Mesendoderm (in vitro differentiated cells): ENCODE measurements at regions not wholly inside any gene's neighbourhood (a gene's known extent, or its start where the extent isn't known, plus 50 kb on each side); places are given as distances from the start of the nearest gene placed in this dataset.

Experiments used
- DNase-seq: peaks from one replicate; pipeline ENCODE4 v3.0.0; 2013
- H2AK5ac ChIP-seq: 2 replicates; pipeline ENCODE4 v1.6.1; 2013; ENCODE audit warnings: low read length, inconsistent platforms
- H2BK120ac ChIP-seq: 2 replicates; pipeline ENCODE4 v1.6.1; 2013; ENCODE audit warnings: low read depth, mild to moderate bottlenecking, low read length, moderate library complexity, mixed read lengths
- H2BK15ac ChIP-seq: replicated peaks from 2 replicates; pipeline ENCODE4 v1.6.1; 2013; ENCODE audit warnings: low read depth, mild to moderate bottlenecking, moderate library complexity
- H2BK5ac ChIP-seq: 2 replicates; pipeline ENCODE4 v1.6.1; 2013; ENCODE audit warnings: low read length, inconsistent platforms
- H3K18ac ChIP-seq: 2 replicates; pipeline ENCODE4 v1.6.1; 2013; ENCODE audit warnings: mild to moderate bottlenecking, low read length, mixed read lengths
- H3K23ac ChIP-seq: one replicate; pipeline ENCODE4 v1.6.1; 2013; ENCODE audit warnings: low read length
- H3K27ac ChIP-seq: 2 replicates; pipeline ENCODE4 v1.5.1; 2013; ENCODE audit warnings: low read depth, mild to moderate bottlenecking, inconsistent platforms, low read length, moderate library complexity
- H3K27me3 ChIP-seq: 2 replicates; pipeline ENCODE4 v1.6.1; 2013; ENCODE audit warnings: low read length, control low read depth, mild to moderate bottlenecking, inconsistent platforms; ENCODE audit not compliant: insufficient read depth, poor library complexity
- H3K36me3 ChIP-seq: 2 replicates; pipeline ENCODE4 v1.6.1; 2013; ENCODE audit warnings: low read length, inconsistent platforms; ENCODE audit not compliant: control insufficient read depth, insufficient read depth
- H3K4ac ChIP-seq: one replicate; pipeline ENCODE4 v1.6.1; 2013; ENCODE audit warnings: low read depth, mild to moderate bottlenecking, low read length, moderate library complexity
- H3K4me1 ChIP-seq: 2 replicates; pipeline ENCODE4 v1.6.1; 2013; ENCODE audit warnings: low read depth, low read length, inconsistent platforms; ENCODE audit not compliant: control insufficient read depth
- H3K4me2 ChIP-seq: 2 replicates; pipeline ENCODE4 v1.6.1; 2013; ENCODE audit warnings: low read length
- H3K4me3 ChIP-seq: 2 replicates; pipeline ENCODE4 v1.5.1; 2013; ENCODE audit warnings: mild to moderate bottlenecking, low read length
- H3K56ac ChIP-seq: one replicate; pipeline ENCODE4 v1.6.1; 2013; ENCODE audit warnings: low read length
- H3K79me1 ChIP-seq: 2 replicates; pipeline ENCODE4 v1.6.1; 2013; ENCODE audit warnings: low read length, inconsistent platforms
- H3K79me2 ChIP-seq: 2 replicates; pipeline ENCODE4 v1.6.1; 2013; ENCODE audit warnings: mild to moderate bottlenecking, low read length; ENCODE audit not compliant: control insufficient read depth, insufficient read depth
- H3K9ac ChIP-seq: 2 replicates; pipeline ENCODE4 v1.6.1; 2013; ENCODE audit warnings: low read length, inconsistent platforms
- H4K5ac ChIP-seq: one replicate; pipeline ENCODE4 v1.6.1; 2013; ENCODE audit warnings: low read length
- H4K8ac ChIP-seq: one replicate; pipeline ENCODE4 v1.6.1; 2013; ENCODE audit warnings: low read depth, mild to moderate bottlenecking, control low read depth, low read length, moderate library complexity
- whole genome bisulfite sequencing: extraction: QIAGEN DNeasy Blood & Tissue Kit; methylation state at CpG from one replicate; pipeline ENCODE4 v1.1.7; 2013; ENCODE audit warnings: low lambda C conversion rate, missing lambda C conversion rate; ENCODE audit not compliant: insufficient coverage; ENCODE audit errors: extremely low coverage; 5-methylcytosine and 5-hydroxymethylcytosine counted together

- Histone ChIP-seq H3K4me2 (no peak overlapping the region), H3K79me2 (no peaks in the 10 kb centered on the region), H3K27ac (no peak overlapping the region), H2BK15ac (no peak overlapping the region), H3K79me1 (no peaks in the 10 kb centered on the region), H3K18ac (no peak overlapping the region), H4K5ac (no peak overlapping the region), H3K27me3 (no peaks in the 10 kb centered on the region), H2AK5ac (no peak overlapping the region), H3K4me1 (no peaks in the 10 kb centered on the region), H3K56ac (no peak overlapping the region), H3K23ac (no peak overlapping the region), H2BK5ac (no peak overlapping the region), H3K4me3 (no peak overlapping the region), H4K8ac (no peak overlapping the region), H3K9ac (no peak overlapping the region), H3K36me3 (no peaks in the 10 kb centered on the region), H2BK120ac (no peak overlapping the region), H3K4ac (no peak overlapping the region)
- no peak for DNase-seq
- WGBS: no CpG with 5 or more reads among the region's 3 CpGs
These were observed 331.0 kb upstream of the TLE4 start for GRCh38 chr9:79240774-79241173.

GRCh38 chr9:79242489-79242888, 329.3 kb upstream of the TLE4 start:
- no peak for DNase-seq
- no peaks in the 10 kb centered on the region for H3K4me1 ChIP-seq
- H3K4ac ChIP-seq: no peak overlapping the region
- H3K4me3 ChIP-seq: no peak overlapping the region
- WGBS: no CpG with 5 or more reads among the region's 2 CpGs
- no peak overlapping the region for H4K5ac ChIP-seq
- H2BK15ac ChIP-seq: no peak overlapping the region
- no peak overlapping the region for H4K8ac ChIP-seq
- H2BK5ac ChIP-seq: no peak overlapping the region
- no peaks in the 10 kb centered on the region for H3K27me3 ChIP-seq
- H3K79me1 ChIP-seq: no peaks in the 10 kb centered on the region
- H3K36me3 ChIP-seq: no peaks in the 10 kb centered on the region
- H2BK120ac ChIP-seq: no peak overlapping the region
- no peak overlapping the region for H2AK5ac ChIP-seq
- H3K56ac ChIP-seq: no peak overlapping the region
- no peak overlapping the region for H3K18ac ChIP-seq
- no peaks in the 10 kb centered on the region for H3K79me2 ChIP-seq
- H3K27ac ChIP-seq: no peak overlapping the region
- H3K9ac ChIP-seq: no peak overlapping the region
- no peak overlapping the region for H3K4me2 ChIP-seq
- H3K23ac ChIP-seq: no peak overlapping the region

GRCh38 chr9:79246170-79246569, 325.6 kb upstream of the TLE4 start:
- no peak overlapping the region for H2BK5ac ChIP-seq
- no peak overlapping the region for H4K5ac ChIP-seq

DNA sequence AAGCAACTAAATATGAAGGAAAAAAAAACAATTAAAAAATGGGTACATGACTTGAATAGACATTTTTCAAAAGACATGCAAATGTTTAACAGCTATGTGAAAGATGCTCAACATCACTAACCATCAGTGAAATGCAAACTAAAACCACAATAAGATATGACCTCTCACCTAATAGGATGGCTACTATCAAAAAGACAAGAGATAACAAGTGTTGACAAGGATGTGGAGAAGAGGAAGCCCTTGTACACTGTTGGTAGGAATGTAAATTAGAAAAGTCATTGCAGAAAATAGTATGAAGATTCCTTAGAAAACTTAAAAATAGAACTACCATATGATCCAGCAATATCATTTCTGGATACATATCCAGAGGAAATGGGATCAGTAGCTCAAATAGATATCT, 324.7 kb upstream of the TLE4 start:
- H3K9ac ChIP-seq: no peak overlapping the region
- H3K23ac ChIP-seq: no peak overlapping the region
- H3K27ac ChIP-seq: no peak overlapping the region
- H2BK5ac ChIP-seq: no peak overlapping the region
- no peak overlapping the region for H2BK120ac ChIP-seq
- no peak overlapping the region for H3K4me3 ChIP-seq
- H3K56ac ChIP-seq: no peak overlapping the region
- H3K18ac ChIP-seq: no peak overlapping the region
- no peaks in the 10 kb centered on the region for H3K27me3 ChIP-seq
- H4K8ac ChIP-seq: no peak overlapping the region
- H2BK15ac ChIP-seq: no peak overlapping the region
- H3K4me1 ChIP-seq: no peaks in the 10 kb centered on the region
- H3K36me3 ChIP-seq: no peaks in the 10 kb centered on the region
- H3K79me1 ChIP-seq: no peaks in the 10 kb centered on the region
- no peak for DNase-seq
- H3K79me2 ChIP-seq: no peaks in the 10 kb centered on the region
- no peak overlapping the region for H3K4ac ChIP-seq
- no peak overlapping the region for H2AK5ac ChIP-seq
- H3K4me2 ChIP-seq: no peak overlapping the region
- H4K5ac ChIP-seq: no peak overlapping the region

More at GRCh38 chr9:79246170-79246569, 325.6 kb upstream of the TLE4 start:
- H3K79me2 ChIP-seq: no peaks in the 10 kb centered on the region
- no peaks in the 10 kb centered on the region for H3K79me1 ChIP-seq
- H2AK5ac ChIP-seq: no peak overlapping the region
- no peak overlapping the region for H2BK120ac ChIP-seq
- H3K23ac ChIP-seq: no peak overlapping the region
- WGBS: no CpG with 5 or more reads among the region's 1 CpG
- H2BK15ac ChIP-seq: no peak overlapping the region
- H3K4me3 ChIP-seq: no peak overlapping the region
- no peak overlapping the region for H3K4me2 ChIP-seq
- no peak overlapping the region for H3K18ac ChIP-seq
- no peak overlapping the region for H3K27ac ChIP-seq
- no peak overlapping the region for H3K4ac ChIP-seq
- H3K27me3 ChIP-seq: no peaks in the 10 kb centered on the region
- H3K9ac ChIP-seq: no peak overlapping the region
- no peaks in the 10 kb centered on the region for H3K36me3 ChIP-seq
- H3K56ac ChIP-seq: no peak overlapping the region
- H3K4me1 ChIP-seq: no peaks in the 10 kb centered on the region
- DNase-seq: no peak
- no peak overlapping the region for H4K8ac ChIP-seq

DNA sequence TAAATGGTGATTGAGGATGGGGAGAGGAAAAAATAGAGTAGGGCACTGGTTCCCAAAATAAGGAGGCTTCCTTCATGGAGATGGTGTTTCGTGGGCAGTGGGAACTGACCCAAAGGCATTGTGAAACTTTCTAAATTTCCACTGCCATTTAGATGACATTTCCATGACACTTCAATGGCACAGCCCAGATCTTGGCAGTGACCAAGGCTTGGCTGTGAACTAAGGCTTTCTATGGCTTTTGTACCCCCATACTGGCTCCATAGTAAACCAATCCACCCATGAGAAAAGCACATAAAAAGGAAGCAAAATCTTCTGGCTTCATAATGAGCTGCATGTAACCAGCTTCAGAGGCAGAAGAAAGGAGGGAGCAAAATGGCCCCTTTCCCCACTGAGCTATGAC, 321.0 kb upstream of the TLE4 start:
- no peak overlapping the region for H3K27ac ChIP-seq
- no peak overlapping the region for H3K56ac ChIP-seq
- no peaks in the 10 kb centered on the region for H3K79me1 ChIP-seq
- no peak overlapping the region for H3K9ac ChIP-seq
- H4K8ac ChIP-seq: no peak overlapping the region
- H2BK15ac ChIP-seq: no peak overlapping the region
- no peak overlapping the region for H2BK5ac ChIP-seq
- no peak overlapping the region for H2BK120ac ChIP-seq
- H3K36me3 ChIP-seq: no peaks in the 10 kb centered on the region
- H3K4me3 ChIP-seq: no peak overlapping the region
- H4K5ac ChIP-seq: no peak overlapping the region
- no CpG with 5 or more reads among the region's 1 CpG for WGBS
- H3K4ac ChIP-seq: no peak overlapping the region
- no peak overlapping the region for H3K4me2 ChIP-seq
- H3K4me1 ChIP-seq: no peaks in the 10 kb centered on the region
- H3K23ac ChIP-seq: no peak overlapping the region
- no peak overlapping the region for H2AK5ac ChIP-seq
- no peak overlapping the region for H3K18ac ChIP-seq
- no peaks in the 10 kb centered on the region for H3K79me2 ChIP-seq
- H3K27me3 ChIP-seq: no peaks in the 10 kb centered on the region
- no peak for DNase-seq

- Histone ChIP-seq H3K27ac (no peak overlapping the region), H3K23ac (no peak overlapping the region)
- peak; percentile 59 for DNase-seq
These were observed 316.7 kb upstream of the TLE4 start for GRCh38 chr9:79254900-79255650.

More at GRCh38 chr9:79254900-79255650, 316.7 kb upstream of the TLE4 start:
- no peaks in the 10 kb centered on the region for H3K36me3 ChIP-seq
- H2BK5ac ChIP-seq: no peak overlapping the region
- no CpG with 5 or more reads among the region's 8 CpGs for WGBS
- no peaks in the 10 kb centered on the region for H3K79me1 ChIP-seq
- H4K5ac ChIP-seq: no peak overlapping the region
- H3K79me2 ChIP-seq: no peaks in the 10 kb centered on the region
- H3K4ac ChIP-seq: no peak overlapping the region
- no peaks in the 10 kb centered on the region for H3K4me1 ChIP-seq
- no peak overlapping the region for H2AK5ac ChIP-seq
- H3K4me3 ChIP-seq: no peak overlapping the region
- no peak overlapping the region for H2BK120ac ChIP-seq
- no peak overlapping the region for H3K4me2 ChIP-seq
- H2BK15ac ChIP-seq: no peak overlapping the region
- no peak overlapping the region for H3K56ac ChIP-seq
- H3K27me3 ChIP-seq: no peaks in the 10 kb centered on the region
- no peak overlapping the region for H3K18ac ChIP-seq
- H3K9ac ChIP-seq: no peak overlapping the region
- H4K8ac ChIP-seq: no peak overlapping the region
